ENCODE measurements at regions not wholly inside any gene's neighbourhood (a gene's known extent, or its start where the extent isn't known, plus 50 kb on each side); places are given as distances from the start of the nearest gene placed in this dataset.

GRCh38 chr4:96293806-96294205 is 453.9 kb downstream of the PDHA2 start:
- no peak for FAIRE-seq
- no peak for DNase-seq (ENCODE audit: extremely low spot score, insufficient read length, low read depth)

- FAIRE-seq: no peak
- no peak for DNase-seq (ENCODE audit: extremely low spot score, insufficient read length, low read depth)
Measured at GRCh38 chr4:96295143-96295741, 455.3 kb downstream of the PDHA2 start.

- FAIRE-seq (no peak), DNase-seq (ENCODE audit: extremely low spot score, insufficient read length, low read depth) (no peak)
Measured at GRCh38 chr4:96301715-96302114, 461.8 kb downstream of the PDHA2 start.

GRCh38 chr4:96305030-96305429 is 465.1 kb downstream of the PDHA2 start:
- DNase-seq (ENCODE audit: extremely low spot score, insufficient read length, low read depth) (no peak), FAIRE-seq (no peak)

GRCh38 chr4:96312046-96312685 is 472.3 kb downstream of the PDHA2 start:
- DNase-seq (ENCODE audit: extremely low spot score, insufficient read length, low read depth) (no peak), FAIRE-seq (no peak)

GRCh38 chr4:96315815-96316214 is 475.9 kb downstream of the PDHA2 start:
- no peak for DNase-seq (ENCODE audit: extremely low spot score, insufficient read length, low read depth)
- no peak for FAIRE-seq

- DNase-seq (ENCODE audit: extremely low spot score, insufficient read length, low read depth) (no peak), FAIRE-seq (no peak)
Measured at GRCh38 chr4:96316776-96317175, 476.9 kb downstream of the PDHA2 start.

GRCh38 chr4:96317891-96318290 is 478.0 kb downstream of the PDHA2 start:
- DNase-seq (ENCODE audit: extremely low spot score, insufficient read length, low read depth) (no peak), FAIRE-seq (no peak)

- DNase-seq (ENCODE audit: extremely low spot score, insufficient read length, low read depth) (no peak), FAIRE-seq (no peak)
Measured at GRCh38 chr4:96326846-96327245, 487.0 kb downstream of the PDHA2 start.

GRCh38 chr4:96342196-96342595 is 502.3 kb downstream of the PDHA2 start:
- no peak for FAIRE-seq

GRCh38 chr4:96342790-96343455 is 503.0 kb downstream of the PDHA2 start:
- DNase-seq (ENCODE audit: extremely low spot score, insufficient read length, low read depth): no peak
- FAIRE-seq: no peak

More at GRCh38 chr4:96342196-96342595, 502.3 kb downstream of the PDHA2 start:
- no peak for DNase-seq (ENCODE audit: extremely low spot score, insufficient read length, low read depth)

- DNase-seq (ENCODE audit: extremely low spot score, insufficient read length, low read depth): no peak
- FAIRE-seq: no peak
Measured at GRCh38 chr4:96343836-96344235, 503.9 kb downstream of the PDHA2 start.

GRCh38 chr4:96347582-96347981 is 507.7 kb downstream of the PDHA2 start:
- no peak for DNase-seq (ENCODE audit: extremely low spot score, insufficient read length, low read depth)
- no peak for FAIRE-seq

GRCh38 chr4:96352051-96352517 is 512.2 kb downstream of the PDHA2 start:
- FAIRE-seq: no peak
- DNase-seq (ENCODE audit: extremely low spot score, insufficient read length, low read depth): no peak

GRCh38 chr4:96354036-96354712 is 514.3 kb downstream of the PDHA2 start:
- FAIRE-seq: no peak
- no peak for DNase-seq (ENCODE audit: extremely low spot score, insufficient read length, low read depth)

- DNase-seq (ENCODE audit: extremely low spot score, insufficient read length, low read depth) (no peak), FAIRE-seq (no peak)
Measured at GRCh38 chr4:96355414-96355813, 515.5 kb downstream of the PDHA2 start.

- DNase-seq (ENCODE audit: extremely low spot score, insufficient read length, low read depth) (no peak), FAIRE-seq (no peak)
Measured at GRCh38 chr4:96356591-96357370, 516.9 kb downstream of the PDHA2 start.

GRCh38 chr4:96366632-96367031 is 526.7 kb downstream of the PDHA2 start:
- FAIRE-seq (no peak), DNase-seq (ENCODE audit: extremely low spot score, insufficient read length, low read depth) (no peak)

- no peak for DNase-seq (ENCODE audit: extremely low spot score, insufficient read length, low read depth)
- FAIRE-seq: no peak
Measured at GRCh38 chr4:96375367-96375766, 535.5 kb downstream of the PDHA2 start.

- no peak for DNase-seq (ENCODE audit: extremely low spot score, insufficient read length, low read depth)
- FAIRE-seq: no peak
Measured at GRCh38 chr4:96379524-96379923, 539.6 kb downstream of the PDHA2 start.

All from GM18507 (cell line).